ENCODE measurements at regions not wholly inside any gene's neighbourhood (a gene's known extent, or its start where the extent isn't known, plus 50 kb on each side); places are given as distances from the start of the nearest gene placed in this dataset.
A peak's percentile ranks its signal among the peaks of the same experiment; 100 is the strongest.

- DNase-seq, result no peak
Observed at GRCh38 chr5:110038297-110038997, 348.7 kb downstream of the MAN2A1 start.

DNA sequence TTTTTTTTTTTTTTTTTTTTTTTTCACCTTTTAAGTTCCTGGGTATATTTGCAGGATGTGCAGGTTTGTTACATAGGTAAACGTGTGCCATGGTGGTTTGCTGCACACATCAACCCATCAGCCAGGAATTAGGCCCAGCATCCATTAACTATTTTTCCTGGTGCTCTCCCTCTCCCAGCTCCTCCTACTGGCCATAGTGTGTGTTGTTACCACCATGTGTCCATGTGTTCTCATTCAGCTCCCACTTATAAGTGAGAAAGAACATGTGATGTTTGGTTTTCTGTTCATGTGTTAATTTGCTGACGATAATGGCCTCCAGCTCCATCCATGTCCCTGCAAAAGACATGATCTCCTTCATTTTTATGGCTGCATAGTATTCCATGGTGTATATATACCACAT lies 350.5 kb downstream of the MAN2A1 start:
- DNase-seq, result peak in 1 of 2 donors; percentile 6

DNA sequence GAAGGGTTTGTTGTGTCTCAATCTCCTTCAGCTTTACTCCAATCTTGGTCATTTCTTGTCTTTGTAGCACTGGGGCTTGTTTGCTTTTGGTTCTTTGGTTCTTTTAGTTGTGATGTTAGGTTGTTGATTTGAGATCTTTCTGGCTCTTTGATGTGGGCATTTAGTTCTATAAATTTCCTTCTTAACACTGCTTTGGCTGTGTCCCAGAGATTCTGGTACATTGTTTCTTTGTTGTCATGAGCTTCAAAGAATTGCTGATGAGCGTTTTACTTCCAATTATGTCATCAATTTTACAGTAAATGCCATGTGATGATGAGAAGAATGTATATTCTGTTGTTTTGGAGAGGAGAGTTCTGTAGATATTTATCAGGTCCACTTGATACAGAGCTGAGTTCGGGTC lies 353.3 kb downstream of the MAN2A1 start:
- DNase-seq, result no peak

GRCh38 chr5:110045158-110045557 lies 355.4 kb downstream of the MAN2A1 start:
- no peak for DNase-seq

- no peak for DNase-seq
Observed at GRCh38 chr5:110048491-110048890, 358.8 kb downstream of the MAN2A1 start.

GRCh38 chr5:110049816-110050215 lies 360.1 kb downstream of the MAN2A1 start:
- DNase-seq, result no peak

DNA sequence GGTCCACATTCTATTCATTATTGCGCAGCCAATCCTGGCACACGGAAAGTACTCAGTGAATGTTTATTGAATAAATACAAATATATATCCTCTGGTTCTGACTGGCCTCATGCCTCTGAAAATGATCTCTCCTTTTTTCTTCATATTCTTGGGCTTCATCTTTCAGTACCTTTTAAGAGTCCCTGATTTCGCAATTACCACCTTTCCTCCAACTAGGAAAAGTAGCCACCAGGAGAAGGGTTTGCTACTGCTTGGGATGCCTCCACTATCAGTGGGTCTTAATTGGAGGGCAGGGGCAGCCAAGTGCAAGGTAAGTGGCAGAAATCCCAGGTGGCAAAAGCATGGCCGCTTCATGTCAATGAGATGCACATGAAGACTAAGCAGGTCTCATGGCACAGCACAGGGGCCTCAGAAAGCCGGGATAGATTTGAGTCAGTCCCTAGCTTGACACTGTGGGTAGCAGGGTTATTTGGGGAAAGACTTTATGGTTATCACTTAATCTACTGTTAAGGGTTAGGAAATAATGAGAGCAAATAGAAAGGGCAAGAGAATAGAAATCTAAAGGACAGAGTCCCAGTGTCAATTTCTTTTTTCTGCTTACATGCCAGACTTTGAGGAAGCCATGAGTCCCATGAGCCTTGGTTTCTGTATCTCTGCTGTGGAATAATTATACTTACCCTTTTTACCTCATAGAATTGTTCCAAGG lies 361.1 kb downstream of the MAN2A1 start:
- DNase-seq, result no peak

DNA sequence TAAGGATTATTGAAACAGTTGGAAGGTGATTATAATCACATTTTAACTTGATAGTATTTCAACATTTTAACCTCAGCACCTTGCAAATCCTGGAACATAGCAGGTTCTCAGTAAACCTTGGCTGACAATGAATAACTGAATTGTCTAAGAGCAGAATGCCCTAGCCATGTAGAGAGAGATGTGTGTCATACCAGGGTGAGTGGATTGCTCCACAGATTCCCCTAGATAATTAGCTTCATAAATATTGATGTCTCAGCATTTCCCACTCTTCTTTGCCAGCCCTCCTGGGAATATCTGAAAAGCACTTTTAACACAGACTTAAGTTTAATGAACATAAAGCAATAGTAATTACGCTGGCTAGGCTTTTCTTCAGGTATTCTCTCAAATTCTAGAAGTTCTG lies 363.5 kb downstream of the MAN2A1 start:
- DNase-seq, result no peak

DNA sequence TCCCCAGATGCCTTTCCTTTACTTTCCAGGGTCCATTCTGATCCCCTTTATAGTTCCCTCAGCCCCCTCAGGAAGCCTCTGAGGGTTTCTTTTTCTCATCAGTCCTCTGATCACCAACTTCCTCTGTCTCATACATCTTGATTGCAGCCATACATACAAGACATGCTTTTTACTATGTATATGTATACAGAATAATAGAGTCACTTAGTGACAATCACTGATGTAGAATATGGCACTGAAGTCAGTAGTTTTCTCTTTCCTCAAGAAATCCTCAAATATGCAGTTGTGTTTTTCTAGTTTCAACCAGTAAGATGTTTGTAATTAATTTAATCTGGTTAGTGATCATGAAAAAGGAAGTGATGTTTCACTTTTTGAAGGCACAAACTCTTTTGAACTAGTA lies 364.1 kb downstream of the MAN2A1 start:
- DNase-seq, result no peak

GRCh38 chr5:110054240-110054639 lies 364.5 kb downstream of the MAN2A1 start:
- DNase-seq, result peak; percentile 1 to 14

DNA sequence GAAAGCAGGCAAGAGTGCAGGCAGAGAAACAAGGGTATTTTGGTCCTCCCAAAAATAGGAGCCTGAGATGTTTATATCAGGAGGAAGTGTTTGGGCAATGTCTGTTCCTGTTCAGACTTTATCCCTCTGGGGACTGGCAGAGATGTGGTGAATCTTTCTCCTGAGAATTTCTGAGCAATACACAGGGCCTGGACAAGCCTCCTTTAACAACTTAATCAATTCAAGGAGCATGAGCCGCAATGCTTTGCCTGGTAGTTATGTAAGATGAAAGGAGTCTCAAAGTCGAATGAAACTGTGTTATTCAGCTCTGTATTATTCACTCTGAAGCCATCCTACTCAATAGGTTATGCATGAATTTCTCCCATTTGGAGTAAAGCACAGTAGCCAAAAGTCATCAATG lies 365.6 kb downstream of the MAN2A1 start:
- DNase-seq, result no peak

GRCh38 chr5:110056580-110057114 lies 366.9 kb downstream of the MAN2A1 start:
- DNase-seq, result no peak

DNA sequence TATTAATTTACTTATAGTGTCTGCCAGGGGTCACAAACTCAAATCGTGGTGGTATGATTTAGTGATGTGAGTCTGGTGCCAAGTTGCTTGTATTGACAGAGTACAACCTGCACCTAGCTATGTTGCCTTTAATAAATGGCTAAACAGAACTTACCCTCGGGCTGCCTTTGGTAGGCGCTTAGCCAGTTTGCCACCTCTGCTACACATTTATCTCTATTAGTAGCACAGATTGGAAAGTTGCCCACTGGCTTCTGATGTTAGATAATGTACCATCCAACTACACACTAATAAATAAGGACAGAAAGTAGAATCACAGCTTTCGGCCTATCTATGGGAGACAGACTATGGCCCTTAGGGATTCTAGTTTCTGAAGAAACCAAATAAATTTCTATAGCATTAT lies 368.4 kb downstream of the MAN2A1 start:
- no peak for DNase-seq

- no peak for DNase-seq
Observed at GRCh38 chr5:110062246-110062645, 372.5 kb downstream of the MAN2A1 start.

GRCh38 chr5:110063640-110064602 lies 374.2 kb downstream of the MAN2A1 start:
- DNase-seq, result no peak

GRCh38 chr5:110064603-110065268 lies 375.0 kb downstream of the MAN2A1 start:
- no peak for DNase-seq

- no peak for DNase-seq
Observed at GRCh38 chr5:110070836-110071235, 381.1 kb downstream of the MAN2A1 start.

DNA sequence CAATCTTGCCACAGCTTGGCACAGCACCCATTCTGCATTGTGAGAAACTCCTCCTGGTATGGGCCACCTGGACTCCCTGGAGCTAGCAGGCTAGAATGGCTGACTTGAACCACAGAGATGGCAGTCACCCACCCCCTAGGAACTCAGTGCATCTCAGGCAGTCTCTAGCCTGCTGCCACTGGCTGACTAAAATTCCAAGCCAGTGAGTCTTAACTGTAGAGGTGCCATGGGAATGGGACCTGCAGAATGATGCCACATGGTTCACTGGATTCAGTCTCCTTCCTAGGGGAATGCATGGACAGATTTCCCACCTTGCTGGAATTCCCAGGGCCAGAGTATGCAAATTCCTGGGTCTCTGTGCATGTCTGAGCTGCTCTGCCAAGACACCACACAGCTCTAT lies 382.9 kb downstream of the MAN2A1 start:
- DNase-seq, result no peak

- no peak for DNase-seq
Observed at GRCh38 chr5:110073534-110073933, 383.8 kb downstream of the MAN2A1 start.

DNA sequence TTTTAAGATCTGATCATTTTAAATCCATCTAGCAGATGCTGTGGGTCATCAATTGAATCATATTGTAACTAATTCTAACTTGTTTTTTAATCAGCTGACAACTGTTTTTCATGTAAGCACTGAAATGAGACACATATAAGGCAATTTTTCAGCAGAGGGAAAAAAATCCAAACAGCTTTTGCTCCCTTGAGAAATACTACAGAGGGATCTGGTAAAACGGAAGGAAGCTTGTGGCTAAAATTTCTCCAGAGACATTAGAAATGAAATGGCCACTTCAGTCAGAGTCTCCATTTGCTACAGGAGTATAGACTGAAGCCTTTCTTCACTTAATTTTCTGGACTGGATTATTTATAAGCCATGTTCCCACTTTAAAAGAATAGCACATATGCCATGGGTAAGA lies 385.9 kb downstream of the MAN2A1 start:
- no peak for DNase-seq

- DNase-seq, result no peak
Observed at GRCh38 chr5:110077147-110077546, 387.4 kb downstream of the MAN2A1 start.

DNA sequence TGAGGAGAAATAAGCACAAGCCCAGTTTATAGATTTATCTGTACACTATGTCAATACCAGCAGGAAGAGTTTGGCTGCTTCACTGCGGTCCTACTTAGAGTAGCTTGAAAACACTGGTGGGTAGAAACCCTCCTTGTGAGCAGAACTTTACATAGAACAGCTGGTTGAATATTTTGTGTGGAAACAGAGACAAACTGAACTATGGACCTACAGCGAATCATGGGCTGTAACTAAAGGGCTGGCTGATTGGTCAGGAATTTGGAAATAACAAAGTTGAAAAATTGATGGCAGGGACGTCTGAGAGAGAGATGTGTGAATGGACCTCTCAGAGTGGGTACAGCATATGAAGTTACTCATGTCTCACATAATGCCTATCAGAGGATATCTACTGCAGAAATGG lies 392.5 kb downstream of the MAN2A1 start:
- no peak for DNase-seq

- DNase-seq, result no peak
Observed at GRCh38 chr5:110082863-110083262, 393.1 kb downstream of the MAN2A1 start.
